ENCODE measurements at regions not wholly inside any gene's neighbourhood (a gene's known extent, or its start where the extent isn't known, plus 50 kb on each side); places are given as distances from the start of the nearest gene placed in this dataset.

- Histone ChIP-seq H3K23me2 (ENCODE audit: low read depth, low read length) (0 out of 2 replicates have a peak, but pooled peaks cover 2% of the 10 kb centered on the region), H3K14ac (ENCODE audit: insufficient read length) (no peak overlapping the region), H2BK20ac (ENCODE audit: low read length) (no peak overlapping the region), H2BK15ac (ENCODE audit: low read length) (no peak overlapping the region), H3K79me2 (ENCODE audit: control insufficient read depth in 1 of 2, insufficient read depth in 2 of 2, low read length in 2 of 2) (no peaks in the 10 kb centered on the region), H2BK12ac (ENCODE audit: low read depth, low read length) (no peak overlapping the region), H3K56ac (replicated peaks; ENCODE audit: insufficient read length, low read depth, low read length) (no peak overlapping the region), H3K4me1 (replicated peaks in 1 of 4; ENCODE audit: control insufficient read depth in 3 of 4, insufficient read depth in 4 of 4, low read length in 3 of 4) (peaks cover 0 to 4% (median 0%) of the 10 kb centered on the region in 4 experiments; a peak in 1 of 7 replicates), H3K27me3 (replicated peaks in 1 of 4; ENCODE audit: control insufficient read depth in 3 of 4, extremely low read depth in 1 of 4, insufficient read depth in 3 of 4, low read length in 3 of 4) (no peaks in the 10 kb centered on the region), H2BK120ac (replicated peaks; ENCODE audit: low read depth, low read length) (no peak overlapping the region), H2BK5ac (ENCODE audit: low read depth, low read length) (no peak overlapping the region), H3K4me3 (ENCODE audit: extremely low read depth in 1 of 4, insufficient read depth in 2 of 4, low read depth in 3 of 4, low read length in 4 of 4) (no peak overlapping the region), H3K9ac (replicated peaks in 1 of 4; ENCODE audit: extremely low read depth in 1 of 4, low read depth in 3 of 4, low read length in 3 of 4) (no peak overlapping the region), H3K4ac (replicated peaks; ENCODE audit: insufficient read length, low read depth, low read length) (no peak overlapping the region), H4K91ac (replicated peaks; ENCODE audit: insufficient read length, low read length) (no peak overlapping the region), H2AFZ (ENCODE audit: low read length) (no peak overlapping the region), H4K5ac (ENCODE audit: insufficient read length, low read depth, low read length) (no peak overlapping the region), H3K27ac (ENCODE audit: low read depth, low read length) (no peak overlapping the region), H2AK5ac (ENCODE audit: low read depth, low read length) (no peak overlapping the region), H3K18ac (ENCODE audit: extremely low read depth, low read length) (no peak overlapping the region), H4K8ac (ENCODE audit: extremely low read depth, insufficient read depth, low read length) (no peak overlapping the region), H3K23ac (ENCODE audit: insufficient read length) (no peak overlapping the region), H3K4me2 (ENCODE audit: insufficient read depth in 1 of 2, low read depth in 2 of 2, low read length in 2 of 2) (no peak overlapping the region), H3K79me1 (ENCODE audit: low read depth, low read length) (no peaks in the 10 kb centered on the region), H3K36me3 (ENCODE audit: control insufficient read depth in 2 of 4, insufficient read depth in 4 of 4, low read length in 3 of 4) (no peaks in the 10 kb centered on the region), H4K20me1 (replicated peaks in 1 of 2; ENCODE audit: control insufficient read depth in 1 of 2, insufficient read depth in 2 of 2, low read length in 2 of 2) (peaks cover 0 to 2% of the 10 kb centered on the region in 2 experiments), H3K9me3 (ENCODE audit: insufficient read depth in 2 of 2, low read depth in 1 of 2, low read length in 1 of 2) (no peaks in the 10 kb centered on the region)
- no peak for DNase-seq (ENCODE audit: low read depth in 1 of 2, low spot score in 2 of 2)
- ChIA-PET POLR2A (ENCODE audit: partially characterized antibody) (no interaction called here), CTCF (ENCODE audit: partially characterized antibody) (interaction anchor here (1.1 to 1.3 kb wide), 2 partner anchors 19 to 39 kb away, joined by 4 to 5 read pairs; no protein-coding TSS in a partner anchor)
- TF ChIP-seq YY1 (IDR thresholded peaks at IDR 0.05; ENCODE audit: low read depth, low read length), result no peak
- TF ChIP-seq SP2 (IDR thresholded peaks at IDR 0.05; ENCODE audit: low read length), result no peak
- TF ChIP-seq MAFK (IDR thresholded peaks at IDR 0.05; ENCODE audit: low read depth, low read length), result no peak
- no peak for TF ChIP-seq HDAC6 (IDR thresholded peaks at IDR 0.05; ENCODE audit: low read depth, low read length)
- no peak for TF ChIP-seq EP300 (IDR thresholded peaks at IDR 0.05; ENCODE audit: borderline replicate concordance in 1 of 2, low read depth in 2 of 2, low read length in 2 of 2)
- TF ChIP-seq RAD21 (IDR thresholded peaks at IDR 0.05 in 1 of 2, conservative IDR thresholded peaks at IDR 0.05 in 1 of 2; ENCODE audit: low read depth in 2 of 2, low read length in 2 of 2), result no peak
- no peak for TF ChIP-seq POLR2AphosphoS5 (IDR thresholded peaks at IDR 0.05; ENCODE audit: low read depth, low read length)
- TF ChIP-seq E2F6 (IDR thresholded peaks at IDR 0.05), result no peak
- TF ChIP-seq SIX5 (IDR thresholded peaks at IDR 0.05; ENCODE audit: low read depth, low read length), result no peak
- no peak for FAIRE-seq
- WGBS, 2 experiments (ENCODE audit: extremely low coverage in 1 of 2, insufficient coverage in 1 of 2, insufficient read length in 1 of 2, insufficient replicate concordance in 2 of 2, low coverage in 1 of 2, low lambda C conversion rate in 2 of 2, missing lambda C conversion rate in 1 of 2), result 97% methylated on average over 3 of the region's 3 CpGs; no CpG with 5 or more reads in 1 of the 2 experiments
Observed at GRCh38 chr14:53450871-53451270, 297.7 kb upstream of the DDHD1 start.

All from H1 (cell line).